ENCODE measurements at regions not wholly inside any gene's neighbourhood (a gene's known extent, or its start where the extent isn't known, plus 50 kb on each side); places are given as distances from the start of the nearest gene placed in this dataset.

DNA sequence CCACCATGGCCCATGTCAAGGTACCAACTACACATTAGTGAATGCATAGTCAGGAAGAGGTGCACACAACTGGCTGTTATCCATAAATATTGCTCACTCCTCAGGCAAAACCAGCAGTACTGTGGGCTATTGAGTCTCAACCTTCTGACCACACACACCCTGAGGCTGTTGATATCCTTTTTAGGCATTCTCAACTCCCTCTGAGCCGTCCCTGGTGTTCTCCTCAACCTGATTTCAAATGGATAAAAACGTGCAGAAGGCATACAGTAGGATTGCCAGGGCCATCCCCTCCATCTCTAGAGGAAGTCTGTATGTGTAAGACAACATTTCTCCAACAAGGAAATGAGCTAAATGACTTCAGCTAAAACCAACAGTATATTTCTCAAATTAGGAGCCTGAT, 98.7 kb upstream of the KLHL13 start:
- TF ChIP-seq POLR2A (IDR thresholded peaks at IDR 0.05) (no peak), EP300 (IDR thresholded peaks at IDR 0.05) (no peak), POLR2AphosphoS5 (IDR thresholded peaks at IDR 0.05) (no peak)
- TF ChIP-seq, protein P1, sequence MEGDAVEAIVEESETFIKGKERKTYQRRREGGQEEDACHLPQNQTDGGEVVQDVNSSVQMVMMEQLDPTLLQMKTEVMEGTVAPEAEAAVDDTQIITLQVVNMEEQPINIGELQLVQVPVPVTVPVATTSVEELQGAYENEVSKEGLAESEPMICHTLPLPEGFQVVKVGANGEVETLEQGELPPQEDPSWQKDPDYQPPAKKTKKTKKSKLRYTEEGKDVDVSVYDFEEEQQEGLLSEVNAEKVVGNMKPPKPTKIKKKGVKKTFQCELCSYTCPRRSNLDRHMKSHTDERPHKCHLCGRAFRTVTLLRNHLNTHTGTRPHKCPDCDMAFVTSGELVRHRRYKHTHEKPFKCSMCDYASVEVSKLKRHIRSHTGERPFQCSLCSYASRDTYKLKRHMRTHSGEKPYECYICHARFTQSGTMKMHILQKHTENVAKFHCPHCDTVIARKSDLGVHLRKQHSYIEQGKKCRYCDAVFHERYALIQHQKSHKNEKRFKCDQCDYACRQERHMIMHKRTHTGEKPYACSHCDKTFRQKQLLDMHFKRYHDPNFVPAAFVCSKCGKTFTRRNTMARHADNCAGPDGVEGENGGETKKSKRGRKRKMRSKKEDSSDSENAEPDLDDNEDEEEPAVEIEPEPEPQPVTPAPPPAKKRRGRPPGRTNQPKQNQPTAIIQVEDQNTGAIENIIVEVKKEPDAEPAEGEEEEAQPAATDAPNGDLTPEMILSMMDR (IDR thresholded peaks at IDR 0.05): no peak
- no peak overlapping the region for H3K4me3 ChIP-seq
- 18 to 59% (median 43%) methylated on average over 2 of the region's 2 CpGs for WGBS, 5 donors
- no peaks in the 10 kb centered on the region for H3K36me3 ChIP-seq
- intact Hi-C loops (cut with DNase I; ENCODE audit: low total_unique reads): no loop called here
- H3K27me3 ChIP-seq: no peaks in the 10 kb centered on the region
- H3K4me1 ChIP-seq: no peaks in the 10 kb centered on the region
- H3K9me3 ChIP-seq: no peaks in the 10 kb centered on the region
- no peak overlapping the region for H3K27ac ChIP-seq
- no peak for DNase-seq

DNA sequence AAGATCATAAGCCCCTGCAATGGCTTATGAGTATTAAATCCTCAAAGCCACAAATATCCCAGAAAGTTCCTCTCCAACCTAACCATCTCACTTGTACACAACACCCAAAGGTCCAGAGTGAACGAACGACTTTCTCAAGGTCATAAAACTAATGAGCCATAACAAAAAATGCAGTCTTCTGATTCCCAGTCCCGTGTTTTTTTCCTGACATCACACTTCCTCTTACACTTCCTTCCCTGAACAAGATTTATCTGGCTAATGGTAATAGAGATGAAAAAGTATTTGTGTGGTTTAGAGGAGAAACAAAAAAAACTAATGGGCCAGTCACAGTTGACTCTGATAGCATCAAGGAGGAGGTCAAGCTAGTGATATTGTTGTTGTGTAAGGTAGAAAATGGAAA, 99.5 kb upstream of the KLHL13 start:
- Histone ChIP-seq H3K4me3 (no peak overlapping the region), H3K4me1 (no peaks in the 10 kb centered on the region), H3K27me3 (no peaks in the 10 kb centered on the region), H3K27ac (no peak overlapping the region), H3K9me3 (no peaks in the 10 kb centered on the region), H3K36me3 (no peaks in the 10 kb centered on the region)
- DNase-seq: peak in 1 of 2 donors; percentile 14
- TF ChIP-seq POLR2AphosphoS5 (IDR thresholded peaks at IDR 0.05): no peak
- TF ChIP-seq, protein P1 (IDR thresholded peaks at IDR 0.05): no peak
- no peak for TF ChIP-seq EP300 (IDR thresholded peaks at IDR 0.05)
- intact Hi-C loops (cut with DNase I; ENCODE audit: low total_unique reads): no loop called here
- 11 to 27% (median 23%) methylated on average over 3 of the region's 3 CpGs for WGBS, 5 donors

DNA sequence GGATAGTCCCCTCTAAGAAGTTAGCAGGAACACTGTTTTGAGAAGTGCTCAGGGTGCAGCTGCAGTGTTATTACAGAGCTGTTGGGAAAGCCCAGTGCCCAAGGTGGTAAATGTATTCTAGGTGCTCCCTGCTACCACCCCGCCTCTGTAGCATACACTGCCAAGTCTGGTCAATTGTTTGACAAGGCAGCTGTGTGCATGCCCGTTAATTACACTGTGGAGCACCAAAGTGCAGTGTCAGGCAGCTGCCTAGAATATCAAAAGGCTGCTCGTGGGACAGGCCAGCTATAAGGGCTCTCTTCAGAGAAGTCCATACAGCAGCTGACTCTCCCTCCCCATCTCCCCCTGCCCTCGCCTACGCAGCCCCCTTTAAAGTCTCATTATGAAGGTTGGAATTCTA, 99.9 kb upstream of the KLHL13 start:
- Histone ChIP-seq H3K36me3 (no peaks in the 10 kb centered on the region), H3K27me3 (no peaks in the 10 kb centered on the region), H3K4me1 (no peaks in the 10 kb centered on the region), H3K27ac (no peak overlapping the region), H3K4me3 (no peak overlapping the region), H3K9me3 (no peaks in the 10 kb centered on the region)
- TF ChIP-seq EP300 (IDR thresholded peaks at IDR 0.05) (no peak), POLR2A (IDR thresholded peaks at IDR 0.05) (no peak), POLR2AphosphoS5 (IDR thresholded peaks at IDR 0.05) (no peak)
- TF ChIP-seq, protein P1 (IDR thresholded peaks at IDR 0.05): no peak
- intact Hi-C loops (cut with DNase I; ENCODE audit: low total_unique reads): no loop called here
- DNase-seq: peak; percentile 29 to 34
- WGBS, 5 donors: 27 to 54% (median 38%) methylated on average over 4 to 5 of the region's 5 CpGs

DNA sequence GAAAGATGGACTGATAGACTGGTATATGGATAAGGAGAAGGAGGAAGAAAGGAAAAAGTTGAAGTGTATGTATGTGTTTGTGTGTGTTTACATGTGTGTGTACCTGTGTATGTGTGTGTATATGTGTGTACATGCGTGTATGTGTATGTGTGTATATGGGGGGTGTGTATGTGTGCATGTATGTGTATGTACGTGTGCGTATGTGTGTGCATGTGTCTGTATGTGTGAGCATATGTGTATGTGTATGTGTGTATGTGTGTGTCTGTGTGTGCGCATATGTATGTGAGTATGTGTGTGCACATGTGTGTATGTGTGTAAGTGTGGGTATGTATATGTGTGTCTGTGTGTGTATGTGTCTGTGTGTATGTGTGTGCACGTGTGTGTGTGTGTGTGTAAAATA, 101.5 kb upstream of the KLHL13 start:
- intact Hi-C loops (cut with DNase I; ENCODE audit: low total_unique reads): no loop called here
- TF ChIP-seq POLR2AphosphoS5 (IDR thresholded peaks at IDR 0.05): no peak
- TF ChIP-seq EP300 (IDR thresholded peaks at IDR 0.05): no peak
- no peak for TF ChIP-seq POLR2A (IDR thresholded peaks at IDR 0.05)
- TF ChIP-seq, protein P1 (IDR thresholded peaks at IDR 0.05): no peak
- WGBS, 5 donors: 83 to 94% (median 91%) methylated on average over 5 of the region's 5 CpGs
- Histone ChIP-seq H3K9me3 (no peaks in the 10 kb centered on the region), H3K4me1 (no peaks in the 10 kb centered on the region), H3K27ac (no peak overlapping the region), H3K36me3 (no peaks in the 10 kb centered on the region), H3K27me3 (no peaks in the 10 kb centered on the region), H3K4me3 (no peak overlapping the region)
- no peak for DNase-seq

All from stomach (tissue), 8 donors.